Common myeloid progenitor, CD34-positive (primary cell): ENCODE measurements at regions not wholly inside any gene's neighbourhood (a gene's known extent, or its start where the extent isn't known, plus 50 kb on each side); places are given as distances from the start of the nearest gene placed in this dataset.
A peak's percentile ranks its signal among the peaks of the same experiment; 100 is the strongest.
"Not testable (repeated sequence)": the region's sequence is repeated elsewhere in the genome, so short reads cannot be mapped to it uniquely, and the experiment has no call there.

Source experiments
- CTCF ChIA-PET: fragments of 350-600 bp; sonication (Branson Sonifier 250); formaldehyde crosslinking; loops from one replicate; lab custom pipeline; 2021; ENCODE audit warnings: antibody characterized with exemption; lab: Charles Lee
- POLR2A ChIA-PET: fragments of 350-600 bp; sonication (Branson Sonifier 250); formaldehyde crosslinking; loops from one replicate; lab custom pipeline; 2021; ENCODE audit warnings: antibody characterized with exemption; lab: Charles Lee
- DNase-seq, 3 donors: peaks; one replicate each; pipeline versions ENCODE4 v3.0.0 to v3.0.0-alpha.2; 2013
- H3K27ac ChIP-seq, 2 experiments: 1 replicate in 1 of 2; 2 replicates in 1 of 2; pipeline ENCODE4 v1.7.0; 2013; ENCODE audit warnings: inconsistent platforms in 2 of 2, low read length in 2 of 2, mild to moderate bottlenecking in 2 of 2, low read depth in 1 of 2, moderate library complexity in 1 of 2; ENCODE audit not compliant: severe bottlenecking in 2 of 2, insufficient read depth in 1 of 2, poor library complexity in 1 of 2
- H3K27me3 ChIP-seq, 5 experiments: replicated peaks in 2 of 5; 1 replicate in 3 of 5; 2 replicates in 2 of 5; pipeline versions ENCODE4 v1.6.1 to v1.7.0; 2013; ENCODE audit warnings: low read length in 4 of 5, mild to moderate bottlenecking in 2 of 5, moderate library complexity in 2 of 5, inconsistent platforms in 1 of 5; ENCODE audit not compliant: insufficient read depth in 5 of 5, control insufficient read depth in 4 of 5
- H3K36me3 ChIP-seq, 4 experiments: 1 replicate in 2 of 4; 2 replicates in 2 of 4; pipeline versions ENCODE4 v1.6.1 to v1.7.0; 2013; ENCODE audit warnings: low read length in 3 of 4, control low read depth in 1 of 4, mild to moderate bottlenecking in 1 of 4; ENCODE audit not compliant: control insufficient read depth in 4 of 4, insufficient read depth in 4 of 4
- H3K4me1 ChIP-seq, 4 experiments: 1 replicate in 3 of 4; 2 replicates in 1 of 4; pipeline versions ENCODE4 v1.6.1 to v1.7.1; 2013; ENCODE audit warnings: low read length in 3 of 4, mild to moderate bottlenecking in 3 of 4, control low read depth in 1 of 4, inconsistent platforms in 1 of 4, moderate library complexity in 1 of 4; ENCODE audit not compliant: control insufficient read depth in 4 of 4, insufficient read depth in 4 of 4; ENCODE audit errors: control extremely low read depth in 1 of 4
- H3K4me3 ChIP-seq, 7 experiments: 1 replicate in 4 of 7; 2 replicates in 3 of 7; pipeline versions ENCODE4 v1.5.1 to v1.7.0; 2013; ENCODE audit warnings: mild to moderate bottlenecking in 7 of 7, low read length in 6 of 7, moderate library complexity in 6 of 7, inconsistent platforms in 2 of 7, low read depth in 2 of 7, control low read depth in 1 of 7; ENCODE audit not compliant: insufficient read depth in 4 of 7, control insufficient read depth in 1 of 7; ENCODE audit errors: extremely low read depth in 1 of 7
- H3K9me3 ChIP-seq, 5 experiments: 1 replicate in 4 of 5; 2 replicates in 1 of 5; pipeline versions ENCODE4 v1.6.1 to v1.7.1; 2013; ENCODE audit warnings: low read length in 4 of 5, mild to moderate bottlenecking in 2 of 5, inconsistent platforms in 1 of 5, low read depth in 1 of 5, moderate library complexity in 1 of 5; ENCODE audit not compliant: control insufficient read depth in 4 of 5, insufficient read depth in 2 of 5; ENCODE audit errors: control extremely low read depth in 1 of 5
- WGBS: methylation state at CpG from one replicate; pipeline ENCODE4 v1.1.5; 2013; ENCODE audit not compliant: insufficient coverage; 5-methylcytosine and 5-hydroxymethylcytosine counted together

DNA sequence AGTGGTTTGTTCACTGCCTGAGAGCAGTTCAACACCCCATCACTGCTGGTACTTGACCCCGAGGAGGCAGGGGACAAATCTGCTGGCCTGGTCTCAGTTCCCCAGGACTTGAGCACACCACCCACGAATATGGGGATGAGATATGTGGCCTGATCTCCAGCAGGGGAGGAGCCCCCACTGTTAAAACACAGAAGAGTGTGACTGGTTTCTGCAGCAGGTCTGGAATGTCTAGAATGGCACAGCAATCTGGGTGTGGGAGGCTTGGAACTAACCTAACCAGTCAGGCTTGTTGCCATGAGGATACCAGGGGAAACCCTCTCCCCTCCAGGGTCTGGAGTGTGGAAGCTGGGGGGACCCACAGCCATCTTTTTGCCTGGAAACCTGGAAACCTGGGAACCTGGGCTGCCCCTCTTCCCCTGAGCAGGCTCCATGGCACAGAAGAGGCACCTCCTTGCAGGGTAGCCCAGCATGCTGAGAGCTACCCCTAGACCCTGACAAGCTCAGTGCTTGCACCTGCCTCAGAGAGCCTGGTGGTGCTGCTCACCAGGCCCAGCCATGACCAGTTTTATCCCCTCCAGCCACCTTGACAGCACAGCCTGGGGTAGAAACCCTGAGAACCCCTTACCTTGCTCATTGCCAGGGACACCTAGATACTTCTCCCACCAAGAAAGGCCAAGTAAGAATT lies 273.8 kb downstream of the LIG4 start:
- H3K4me3 ChIP-seq, result no peak overlapping the region
- no peak for DNase-seq

DNA sequence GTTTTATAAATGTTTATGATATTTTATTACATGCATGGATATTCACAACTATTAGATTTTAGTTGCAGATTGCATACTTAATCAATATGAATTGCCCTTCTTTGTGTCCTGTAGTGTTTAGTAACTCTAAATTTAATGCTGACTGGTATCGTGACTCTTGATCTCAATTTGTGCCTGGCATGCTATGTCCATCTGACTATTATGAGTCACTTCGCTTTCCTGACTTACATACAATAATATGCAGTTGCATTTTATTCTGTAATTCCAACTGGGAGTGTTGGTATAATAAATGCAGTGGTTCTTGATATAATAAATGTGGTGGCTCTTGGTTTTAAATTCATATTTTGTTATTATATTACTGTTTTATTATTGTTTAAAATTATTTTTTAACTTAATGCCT lies 277.5 kb downstream of the LIG4 start:
- DNase-seq, result no peak

More for the DNA sequence above, 273.8 kb downstream of the LIG4 start:
- Histone ChIP-seq H3K27ac (no peak overlapping the region), H3K36me3 (no peaks in the 10 kb centered on the region), H3K4me1 (no peaks in the 10 kb centered on the region), H3K27me3 (no peaks in the 10 kb centered on the region), H3K9me3 (peaks cover 0 to 14% (median 0%) of the 10 kb centered on the region in 5 experiments)
- POLR2A ChIA-PET, result no interaction called here
- CTCF ChIA-PET, result no interaction called here
- 71% methylated on average over 2 of the region's 2 CpGs for WGBS

GRCh38 chr13:107931056-107931455 lies 284.3 kb downstream of the LIG4 start:
- no peaks in the 10 kb centered on the region for H3K36me3 ChIP-seq
- WGBS, result 92% methylated on average over 3 of the region's 4 CpGs
- H3K27ac ChIP-seq, result no peak overlapping the region
- peaks cover 0 to 2% (median 2%) of the 10 kb centered on the region in 5 experiments for H3K9me3 ChIP-seq
- H3K4me3 ChIP-seq, result no peak overlapping the region
- no peak for DNase-seq
- ChIA-PET POLR2A (no interaction called here), CTCF (no interaction called here)
- H3K4me1 ChIP-seq, result no peaks in the 10 kb centered on the region
- no peaks in the 10 kb centered on the region for H3K27me3 ChIP-seq

More for the DNA sequence above, 277.5 kb downstream of the LIG4 start:
- ChIA-PET CTCF (no interaction called here), POLR2A (no interaction called here)
- H3K9me3 ChIP-seq, result peaks cover 0 to 12% (median 0%) of the 10 kb centered on the region in 5 experiments
- H3K4me3 ChIP-seq, result no peak overlapping the region
- no peaks in the 10 kb centered on the region for H3K36me3 ChIP-seq
- WGBS, result no CpG with 5 or more reads among the region's 2 CpGs
- H3K27ac ChIP-seq, result no peak overlapping the region
- no peaks in the 10 kb centered on the region for H3K4me1 ChIP-seq
- no peaks in the 10 kb centered on the region for H3K27me3 ChIP-seq

DNA sequence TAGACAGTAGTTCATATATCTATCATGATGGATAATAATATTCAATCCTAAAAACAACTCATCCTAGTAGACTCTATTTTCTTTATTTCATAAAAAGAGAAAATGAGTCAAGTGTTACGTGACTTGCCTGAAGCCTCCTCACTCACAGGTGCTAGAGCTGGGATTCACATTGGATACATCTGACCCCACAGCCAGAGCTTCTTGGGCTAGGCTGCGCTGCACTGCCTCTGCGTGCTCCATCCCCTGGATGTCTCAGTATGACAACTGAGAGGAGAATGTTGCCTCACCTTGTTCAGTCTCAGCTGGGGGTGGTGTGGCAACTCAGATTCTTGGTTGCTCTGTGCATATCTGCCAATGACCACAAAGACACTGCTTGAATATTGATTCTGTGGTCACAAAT lies 286.6 kb downstream of the LIG4 start:
- Histone ChIP-seq H3K4me3 (no peak overlapping the region), H3K27ac (no peak overlapping the region), H3K9me3 (peaks cover 0 to 2% (median 2%) of the 10 kb centered on the region in 5 experiments), H3K27me3 (no peaks in the 10 kb centered on the region), H3K36me3 (no peaks in the 10 kb centered on the region), H3K4me1 (no peaks in the 10 kb centered on the region)
- POLR2A ChIA-PET, result no interaction called here
- whole genome bisulfite sequencing, result 83% methylated on average over 1 of the region's 3 CpGs
- no peak for DNase-seq
- CTCF ChIA-PET, result no interaction called here

GRCh38 chr13:107927557-107927956 lies 287.8 kb downstream of the LIG4 start:
- Histone ChIP-seq H3K27me3 (no peaks in the 10 kb centered on the region), H3K36me3 (no peaks in the 10 kb centered on the region), H3K27ac (no peak overlapping the region), H3K9me3 (peaks cover 0 to 2% (median 2%) of the 10 kb centered on the region in 5 experiments), H3K4me1 (no peaks in the 10 kb centered on the region), H3K4me3 (no peak overlapping the region)
- ChIA-PET CTCF (no interaction called here), POLR2A (no interaction called here)
- 94% methylated on average over 3 of the region's 4 CpGs for whole genome bisulfite sequencing
- no peak for DNase-seq

GRCh38 chr13:107926515-107926914 lies 288.8 kb downstream of the LIG4 start:
- H3K4me1 ChIP-seq, H3K9me3 ChIP-seq, H3K4me3 ChIP-seq, H3K36me3 ChIP-seq, CTCF ChIA-PET, POLR2A ChIA-PET, H3K27me3 ChIP-seq, DNase-seq: not testable (repeated sequence)
- peak overlapping the region in 1 of 2 experiments; percentile 38 for H3K27ac ChIP-seq
- WGBS, result no CpG with 5 or more reads among the region's 12 CpGs

DNA sequence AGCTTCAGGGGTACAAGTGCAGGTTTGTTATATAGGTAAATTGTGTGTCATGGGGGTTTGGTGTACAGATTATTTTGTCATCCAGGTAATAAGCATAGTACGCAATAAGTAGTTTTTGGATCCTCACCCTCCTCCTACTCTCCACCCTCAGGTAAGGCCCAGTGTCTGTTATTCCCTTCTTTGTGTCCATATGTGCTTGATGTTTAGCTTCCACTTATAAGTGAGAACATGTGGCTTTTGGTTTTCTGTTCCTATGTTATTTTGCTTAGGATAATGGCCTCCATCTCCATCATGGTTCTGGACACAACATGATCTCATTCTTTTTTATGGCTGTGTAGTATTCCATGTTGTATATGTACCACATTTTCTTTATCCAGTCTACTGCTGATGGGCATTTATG lies 298.4 kb downstream of the LIG4 start:
- H3K4me3 ChIP-seq, H3K9me3 ChIP-seq, H3K27ac ChIP-seq, POLR2A ChIA-PET, H3K36me3 ChIP-seq, H3K4me1 ChIP-seq, DNase-seq, CTCF ChIA-PET, H3K27me3 ChIP-seq: not testable (repeated sequence)
- no CpG with 5 or more reads among the region's 1 CpG for WGBS
